GM12874 (cell line): ENCODE measurements at regions not wholly inside any gene's neighbourhood (a gene's known extent, or its start where the extent isn't known, plus 50 kb on each side); places are given as distances from the start of the nearest gene placed in this dataset.

ENCODE experiments used
- TF ChIP-seq, protein P1 (sequence below): IDR thresholded peaks from 2 replicates; pipeline ENCODE4 v1.5.1; 2011; ENCODE audit warnings: low read depth, mild to moderate bottlenecking, control low read depth, low read length, moderate library complexity; ENCODE audit not compliant: insufficient read depth

- TF ChIP-seq, protein P1, sequence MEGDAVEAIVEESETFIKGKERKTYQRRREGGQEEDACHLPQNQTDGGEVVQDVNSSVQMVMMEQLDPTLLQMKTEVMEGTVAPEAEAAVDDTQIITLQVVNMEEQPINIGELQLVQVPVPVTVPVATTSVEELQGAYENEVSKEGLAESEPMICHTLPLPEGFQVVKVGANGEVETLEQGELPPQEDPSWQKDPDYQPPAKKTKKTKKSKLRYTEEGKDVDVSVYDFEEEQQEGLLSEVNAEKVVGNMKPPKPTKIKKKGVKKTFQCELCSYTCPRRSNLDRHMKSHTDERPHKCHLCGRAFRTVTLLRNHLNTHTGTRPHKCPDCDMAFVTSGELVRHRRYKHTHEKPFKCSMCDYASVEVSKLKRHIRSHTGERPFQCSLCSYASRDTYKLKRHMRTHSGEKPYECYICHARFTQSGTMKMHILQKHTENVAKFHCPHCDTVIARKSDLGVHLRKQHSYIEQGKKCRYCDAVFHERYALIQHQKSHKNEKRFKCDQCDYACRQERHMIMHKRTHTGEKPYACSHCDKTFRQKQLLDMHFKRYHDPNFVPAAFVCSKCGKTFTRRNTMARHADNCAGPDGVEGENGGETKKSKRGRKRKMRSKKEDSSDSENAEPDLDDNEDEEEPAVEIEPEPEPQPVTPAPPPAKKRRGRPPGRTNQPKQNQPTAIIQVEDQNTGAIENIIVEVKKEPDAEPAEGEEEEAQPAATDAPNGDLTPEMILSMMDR, result no peak
Observed at GRCh38 chr13:79917628-79918027, 423.3 kb downstream of the SPRY2 start.

DNA sequence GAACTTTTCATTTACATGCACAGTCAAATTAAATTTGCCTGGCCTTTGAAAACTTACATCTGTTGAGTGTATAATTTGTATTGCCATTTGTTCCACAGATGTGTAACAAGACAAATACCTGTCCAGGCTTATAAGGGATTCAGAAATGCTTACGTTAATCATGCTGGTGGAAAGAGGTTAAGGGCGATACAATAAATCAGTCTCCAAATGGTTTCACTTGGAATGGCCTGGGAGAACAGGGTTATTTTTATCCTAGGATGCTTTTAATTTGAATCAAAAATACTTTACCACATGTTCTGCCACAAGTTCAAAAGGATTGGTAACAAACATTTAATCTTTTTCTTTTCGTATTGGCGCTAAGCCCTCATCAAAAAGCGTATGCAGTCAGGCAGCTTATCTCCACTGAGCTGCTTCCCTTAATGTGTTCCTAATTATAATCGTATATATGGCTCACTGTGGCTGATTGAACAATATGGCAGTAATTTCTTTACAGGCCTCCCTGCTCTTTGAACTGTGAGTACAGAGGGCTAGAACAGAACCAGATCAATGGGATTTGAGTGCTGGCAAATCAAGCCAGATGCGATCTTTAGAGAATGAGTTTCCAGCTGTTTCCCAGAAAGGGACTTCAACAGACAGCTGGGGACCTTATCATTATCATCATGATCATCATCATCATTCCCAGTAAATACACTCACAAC is 425.7 kb downstream of the SPRY2 start:
- TF ChIP-seq, protein P1, result no peak

GRCh38 chr13:79913141-79913827 is 427.6 kb downstream of the SPRY2 start:
- TF ChIP-seq, protein P1, result no peak

DNA sequence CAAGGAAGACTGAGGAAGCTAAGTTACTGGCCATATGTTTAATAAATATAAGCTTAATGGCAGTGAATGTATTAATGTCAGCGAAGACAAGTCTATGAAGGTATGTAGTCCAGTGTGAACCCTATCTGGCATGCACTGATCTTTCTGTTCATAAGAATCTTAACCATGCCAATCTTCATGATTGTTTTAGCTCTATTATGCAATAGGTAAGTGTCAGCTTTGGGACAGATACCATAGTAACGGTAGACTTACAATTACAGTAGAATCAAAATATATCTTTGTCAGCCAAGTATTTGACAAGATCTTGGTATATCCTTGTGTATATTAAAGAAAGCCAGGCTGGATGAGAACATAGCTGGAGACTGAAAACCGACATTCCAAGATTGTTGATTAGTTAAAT is 428.5 kb downstream of the SPRY2 start:
- TF ChIP-seq, protein P1, result no peak

DNA sequence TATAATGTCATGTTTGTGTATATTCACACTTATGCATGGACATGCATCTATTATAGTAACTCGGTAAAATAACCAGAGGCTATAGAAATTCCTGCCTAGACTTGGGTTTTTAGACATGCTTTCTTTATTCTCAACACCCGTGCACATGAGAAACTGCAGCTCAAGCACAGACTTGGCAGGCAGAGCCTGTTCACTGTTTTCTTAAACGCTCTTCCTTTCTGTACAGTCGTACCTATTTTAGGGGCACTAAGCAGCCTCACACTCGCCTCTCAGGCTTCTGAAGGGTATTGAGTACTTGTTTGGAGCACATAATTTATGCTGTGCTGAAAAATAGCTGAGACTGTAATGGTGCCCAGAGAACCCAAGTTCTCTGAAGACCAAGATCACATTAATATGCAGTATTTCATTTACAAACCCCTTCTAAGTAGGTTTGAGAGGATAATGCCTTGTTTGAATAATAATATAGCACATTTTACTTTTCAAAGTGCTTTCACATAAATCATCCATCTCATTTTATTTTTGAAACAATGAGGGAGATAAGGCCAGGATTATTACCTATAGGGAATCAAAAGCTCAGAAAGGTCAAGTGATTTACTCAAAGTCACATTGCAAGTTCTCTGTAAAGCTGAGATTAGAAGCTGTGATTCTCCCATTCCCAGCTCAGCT is 429.9 kb downstream of the SPRY2 start:
- TF ChIP-seq, protein P1, result no peak

- TF ChIP-seq, protein P1, result no peak
Observed at GRCh38 chr13:79909644-79910043, 428.7 kb downstream of the NDFIP2 start.

DNA sequence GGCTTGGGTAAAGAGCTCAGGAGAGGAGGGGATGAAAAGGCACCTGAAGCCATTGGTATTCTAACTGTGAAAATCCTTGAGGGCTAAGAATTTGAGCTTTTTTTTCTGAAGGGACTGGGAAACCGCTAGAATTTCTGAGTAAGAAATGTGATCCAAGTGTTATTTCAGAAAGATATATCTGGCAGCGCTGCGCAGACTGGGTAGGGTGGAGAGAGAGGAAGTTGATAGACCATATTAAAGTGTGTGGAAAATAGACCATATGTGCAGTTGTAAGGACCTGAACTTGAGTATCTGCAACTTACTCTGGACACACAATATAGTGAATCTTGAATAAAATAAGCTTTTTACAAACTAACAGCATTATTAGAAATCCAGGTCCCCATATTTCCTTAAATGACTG is 427.4 kb downstream of the NDFIP2 start:
- TF ChIP-seq, protein P1, result no peak
